GM18520 (cell line): ENCODE measurements at regions not wholly inside any gene's neighbourhood (a gene's known extent, or its start where the extent isn't known, plus 50 kb on each side); places are given as distances from the start of the nearest gene placed in this dataset.

Experiments used
- ATAC-seq: cut with Tn5 transposase; IDR thresholded peaks from one replicate; pipeline ENCODE4 v1.9.1; 2021; ENCODE audit not compliant: unreplicated experiment

GRCh38 chr11:127205688-127206217, 205.2 kb upstream of the KIRREL3 start:
- ATAC-seq, result no peak

- no peak for ATAC-seq
Observed at GRCh38 chr11:127203490-127203889, 202.9 kb upstream of the KIRREL3 start.

- no peak for ATAC-seq
Observed at GRCh38 chr11:127202105-127202504, 201.5 kb upstream of the KIRREL3 start.

GRCh38 chr11:127199306-127199801, 198.8 kb upstream of the KIRREL3 start:
- no peak for ATAC-seq

GRCh38 chr11:127195501-127196120, 195.0 kb upstream of the KIRREL3 start:
- no peak for ATAC-seq

- ATAC-seq, result no peak
Observed at GRCh38 chr11:127194521-127194920, 194.0 kb upstream of the KIRREL3 start.

- ATAC-seq, result no peak
Observed at GRCh38 chr11:127193950-127194349, 193.4 kb upstream of the KIRREL3 start.

- ATAC-seq, result no peak
Observed at GRCh38 chr11:127191689-127192088, 191.1 kb upstream of the KIRREL3 start.

GRCh38 chr11:127191261-127191660, 190.7 kb upstream of the KIRREL3 start:
- no peak for ATAC-seq

GRCh38 chr11:127182586-127183203, 182.1 kb upstream of the KIRREL3 start:
- ATAC-seq, result no peak

- no peak for ATAC-seq
Observed at GRCh38 chr11:127157225-127157624, 156.7 kb upstream of the KIRREL3 start.

- no peak for ATAC-seq
Observed at GRCh38 chr11:127149410-127149809, 148.8 kb upstream of the KIRREL3 start.

GRCh38 chr11:127143251-127143650, 142.7 kb upstream of the KIRREL3 start:
- ATAC-seq, result no peak

- ATAC-seq, result no peak
Observed at GRCh38 chr11:127138613-127139012, 138.0 kb upstream of the KIRREL3 start.

- no peak for ATAC-seq
Observed at GRCh38 chr11:127137771-127138280, 137.3 kb upstream of the KIRREL3 start.

- no peak for ATAC-seq
Observed at GRCh38 chr11:127136438-127136837, 135.9 kb upstream of the KIRREL3 start.

GRCh38 chr11:127135256-127135655, 134.7 kb upstream of the KIRREL3 start:
- no peak for ATAC-seq

- no peak for ATAC-seq
Observed at GRCh38 chr11:127133061-127133460, 132.5 kb upstream of the KIRREL3 start.

GRCh38 chr11:127130321-127130720, 129.8 kb upstream of the KIRREL3 start:
- ATAC-seq, result no peak

GRCh38 chr11:127126986-127127385, 126.4 kb upstream of the KIRREL3 start:
- no peak for ATAC-seq

GRCh38 chr11:127119356-127119755, 118.8 kb upstream of the KIRREL3 start:
- ATAC-seq, result no peak

- no peak for ATAC-seq
Observed at GRCh38 chr11:127118811-127119210, 118.2 kb upstream of the KIRREL3 start.
